Panc1 (cell line): ENCODE measurements at regions not wholly inside any gene's neighbourhood (a gene's known extent, or its start where the extent isn't known, plus 50 kb on each side); places are given as distances from the start of the nearest gene placed in this dataset.

ENCODE experiments used
- CTCF ChIP-seq: fragments of 450-650 bp; IDR thresholded peaks from 2 replicates; pipeline ENCODE4 v1.5.1; 2017; ENCODE audit warnings: mild to moderate bottlenecking
- POLR2AphosphoS5 ChIP-seq: IDR thresholded peaks from 2 replicates; pipeline ENCODE4 v1.6.1; 2012; ENCODE audit warnings: mild to moderate bottlenecking, low read depth, low read length, moderate library complexity
- REST ChIP-seq, 2 experiments: IDR thresholded peaks; 2 replicates each; pipeline ENCODE4 v1.6.1; 2011 to 2012; ENCODE audit warnings: low read depth in 2 of 2, control low read depth in 1 of 2, low read length in 1 of 2, mild to moderate bottlenecking in 1 of 2, moderate library complexity in 1 of 2; ENCODE audit not compliant: insufficient read depth in 1 of 2

- no peak for TF ChIP-seq REST (IDR thresholded peaks at IDR 0.05; ENCODE audit: insufficient read depth in 1 of 2, low read depth in 2 of 2, low read length in 1 of 2)
- TF ChIP-seq CTCF = no peak
- TF ChIP-seq POLR2AphosphoS5 = no peak
Observed at GRCh38 chr7:145269418-145270161, 433.7 kb upstream of the TPK1 start.
